HEK293 (cell line): ENCODE measurements at regions not wholly inside any gene's neighbourhood (a gene's known extent, or its start where the extent isn't known, plus 50 kb on each side); places are given as distances from the start of the nearest gene placed in this dataset.
A peak's percentile ranks its signal among the peaks of the same experiment; 100 is the strongest.

Source experiments
- CTCF ChIA-PET: fragments of 350-600 bp; formaldehyde crosslinking; extraction: SDS; loops from one replicate; lab custom pipeline; 2021; ENCODE audit warnings: antibody characterized with exemption; lab: Yijun Ruan, JAX
- POLR2A ChIA-PET: fragments of 300-600 bp; formaldehyde crosslinking; extraction: SDS; loops from one replicate; lab custom pipeline; 2020; ENCODE audit warnings: antibody characterized with exemption, inconsistent platforms; lab: Yijun Ruan, JAX
- H3K27ac ChIP-seq: fragments of 200-500 bp; sonication (Bioruptor generic); 2 replicates; pipeline ENCODE4 v1.5.1; 2014; ENCODE audit warnings: low read depth, low read length, control low read depth, inconsistent platforms; ENCODE audit errors: extremely low read depth
- H3K36me3 ChIP-seq, 2 experiments: fragments of 200-500 bp in 1 of 2; sonication (Bioruptor generic) in 1 of 2; 1 replicate in 1 of 2; 2 replicates in 1 of 2; pipeline ENCODE4 v1.5.1; 2014 to 2017; ENCODE audit warnings: inconsistent platforms in 2 of 2, low read length in 2 of 2; ENCODE audit not compliant: control insufficient read depth in 2 of 2, insufficient read depth in 1 of 2
- H3K4me1 ChIP-seq: fragments of 200-500 bp; sonication (Bioruptor generic); 2 replicates; pipeline ENCODE4 v1.5.1; 2014; ENCODE audit warnings: mild to moderate bottlenecking, low read length, inconsistent platforms; ENCODE audit not compliant: control insufficient read depth, insufficient read depth
- H3K4me3 ChIP-seq: 2 replicates; pipeline ENCODE4 v1.5.1; 2011; ENCODE audit warnings: low read depth, mild to moderate bottlenecking, control low read depth, low read length, moderate library complexity
- H3K9me3 ChIP-seq: fragments of 200-500 bp; sonication (Bioruptor generic); 2 replicates; pipeline ENCODE4 v1.5.1; 2014; ENCODE audit warnings: low read depth, low read length, inconsistent platforms; ENCODE audit not compliant: control insufficient read depth, insufficient read depth
- CTCF ChIP-seq: fragments of 450-650 bp; formaldehyde crosslinking; IDR thresholded peaks from 2 replicates; pipeline ENCODE4 v1.5.1; 2016; ENCODE audit warnings: missing biosample characterization, missing genetic modification characterization
- GLI2 ChIP-seq: fragments of 450-650 bp; formaldehyde crosslinking; IDR thresholded peaks from 2 replicates; pipeline ENCODE4; 2017; ENCODE audit warnings: missing biosample characterization, missing genetic modification characterization, low read depth, borderline replicate concordance
- KLF17 ChIP-seq: fragments of 450-650 bp; formaldehyde crosslinking; IDR thresholded peaks from 2 replicates; pipeline ENCODE4 v1.5.1; 2016; ENCODE audit warnings: missing biosample characterization, missing genetic modification characterization
- ZBTB20 ChIP-seq: fragments of 450-650 bp; formaldehyde crosslinking; IDR thresholded peaks from 2 replicates; pipeline ENCODE4 v1.5.1; 2016; ENCODE audit warnings: missing biosample characterization, missing genetic modification characterization
- ZNF112 ChIP-seq: fragments of 450-650 bp; formaldehyde crosslinking; IDR thresholded peaks from 2 replicates; pipeline ENCODE4 v1.5.0; 2017; ENCODE audit warnings: missing biosample characterization, missing genetic modification characterization
- ZNF146 ChIP-seq: fragments of 450-650 bp; formaldehyde crosslinking; IDR thresholded peaks from 2 replicates; pipeline ENCODE4 v1.5.1; 2016; ENCODE audit warnings: missing biosample characterization, missing genetic modification characterization
- ZNF174 ChIP-seq: fragments of 450-650 bp; formaldehyde crosslinking; IDR thresholded peaks from 2 replicates; pipeline ENCODE4 v1.5.0; 2017; ENCODE audit warnings: missing biosample characterization, mild to moderate bottlenecking, missing genetic modification characterization
- ZNF239 ChIP-seq: fragments of 450-650 bp; formaldehyde crosslinking; IDR thresholded peaks from 2 replicates; pipeline ENCODE4 v1.5.1; 2016; ENCODE audit warnings: missing biosample characterization, missing genetic modification characterization
- ZNF544 ChIP-seq: fragments of 450-650 bp; formaldehyde crosslinking; IDR thresholded peaks from 2 replicates; pipeline ENCODE4 v1.5.0; 2017; ENCODE audit warnings: missing biosample characterization, missing genetic modification characterization
- ZNF692 ChIP-seq: fragments of 450-650 bp; formaldehyde crosslinking; IDR thresholded peaks from 2 replicates; pipeline ENCODE4 v1.5.1; 2016; ENCODE audit warnings: missing biosample characterization, missing genetic modification characterization
- TF ChIP-seq, protein P1 (sequence below): fragments of 450-650 bp; formaldehyde crosslinking; IDR thresholded peaks from 2 replicates; pipeline ENCODE4 v1.5.1; 2016; ENCODE audit warnings: missing biosample characterization, missing genetic modification characterization
- TF ChIP-seq, protein P2 (sequence below): fragments of 450-650 bp; formaldehyde crosslinking; IDR thresholded peaks from 2 replicates; pipeline ENCODE4 v1.5.1; 2017; ENCODE audit warnings: missing biosample characterization, missing genetic modification characterization
- TF ChIP-seq, protein P3 (sequence below): fragments of 450-650 bp; formaldehyde crosslinking; conservative IDR thresholded peaks from 2 replicates; pipeline ENCODE4 v1.5.1; 2016; ENCODE audit warnings: low read depth, missing biosample characterization, missing genetic modification characterization

- TF ChIP-seq, protein P1, sequence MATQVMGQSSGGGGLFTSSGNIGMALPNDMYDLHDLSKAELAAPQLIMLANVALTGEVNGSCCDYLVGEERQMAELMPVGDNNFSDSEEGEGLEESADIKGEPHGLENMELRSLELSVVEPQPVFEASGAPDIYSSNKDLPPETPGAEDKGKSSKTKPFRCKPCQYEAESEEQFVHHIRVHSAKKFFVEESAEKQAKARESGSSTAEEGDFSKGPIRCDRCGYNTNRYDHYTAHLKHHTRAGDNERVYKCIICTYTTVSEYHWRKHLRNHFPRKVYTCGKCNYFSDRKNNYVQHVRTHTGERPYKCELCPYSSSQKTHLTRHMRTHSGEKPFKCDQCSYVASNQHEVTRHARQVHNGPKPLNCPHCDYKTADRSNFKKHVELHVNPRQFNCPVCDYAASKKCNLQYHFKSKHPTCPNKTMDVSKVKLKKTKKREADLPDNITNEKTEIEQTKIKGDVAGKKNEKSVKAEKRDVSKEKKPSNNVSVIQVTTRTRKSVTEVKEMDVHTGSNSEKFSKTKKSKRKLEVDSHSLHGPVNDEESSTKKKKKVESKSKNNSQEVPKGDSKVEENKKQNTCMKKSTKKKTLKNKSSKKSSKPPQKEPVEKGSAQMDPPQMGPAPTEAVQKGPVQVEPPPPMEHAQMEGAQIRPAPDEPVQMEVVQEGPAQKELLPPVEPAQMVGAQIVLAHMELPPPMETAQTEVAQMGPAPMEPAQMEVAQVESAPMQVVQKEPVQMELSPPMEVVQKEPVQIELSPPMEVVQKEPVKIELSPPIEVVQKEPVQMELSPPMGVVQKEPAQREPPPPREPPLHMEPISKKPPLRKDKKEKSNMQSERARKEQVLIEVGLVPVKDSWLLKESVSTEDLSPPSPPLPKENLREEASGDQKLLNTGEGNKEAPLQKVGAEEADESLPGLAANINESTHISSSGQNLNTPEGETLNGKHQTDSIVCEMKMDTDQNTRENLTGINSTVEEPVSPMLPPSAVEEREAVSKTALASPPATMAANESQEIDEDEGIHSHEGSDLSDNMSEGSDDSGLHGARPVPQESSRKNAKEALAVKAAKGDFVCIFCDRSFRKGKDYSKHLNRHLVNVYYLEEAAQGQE (tag by site-specific recombination), result no peak
- TF ChIP-seq CTCF (tag by site-specific recombination) (no peak), GLI2 (no peak), ZNF692 (no peak), ZNF174 (tag by site-specific recombination) (no peak), ZNF112 (tag by site-specific recombination) (no peak)
- TF ChIP-seq, protein P2, sequence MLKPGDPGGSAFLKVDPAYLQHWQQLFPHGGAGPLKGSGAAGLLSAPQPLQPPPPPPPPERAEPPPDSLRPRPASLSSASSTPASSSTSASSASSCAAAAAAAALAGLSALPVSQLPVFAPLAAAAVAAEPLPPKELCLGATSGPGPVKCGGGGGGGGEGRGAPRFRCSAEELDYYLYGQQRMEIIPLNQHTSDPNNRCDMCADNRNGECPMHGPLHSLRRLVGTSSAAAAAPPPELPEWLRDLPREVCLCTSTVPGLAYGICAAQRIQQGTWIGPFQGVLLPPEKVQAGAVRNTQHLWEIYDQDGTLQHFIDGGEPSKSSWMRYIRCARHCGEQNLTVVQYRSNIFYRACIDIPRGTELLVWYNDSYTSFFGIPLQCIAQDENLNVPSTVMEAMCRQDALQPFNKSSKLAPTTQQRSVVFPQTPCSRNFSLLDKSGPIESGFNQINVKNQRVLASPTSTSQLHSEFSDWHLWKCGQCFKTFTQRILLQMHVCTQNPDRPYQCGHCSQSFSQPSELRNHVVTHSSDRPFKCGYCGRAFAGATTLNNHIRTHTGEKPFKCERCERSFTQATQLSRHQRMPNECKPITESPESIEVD (tag by site-specific recombination), result no peak
- TF ChIP-seq, all 188 proteins: peak for 0
Measured at GRCh38 chr20:41848180-41848579, 230.0 kb upstream of the CHD6 start (continued).

GRCh38 chr20:41837669-41838224 is 219.6 kb upstream of the CHD6 start:
- POLR2A ChIA-PET, result no interaction called here

GRCh38 chr20:41833739-41834138 is 215.6 kb upstream of the CHD6 start:
- Histone ChIP-seq H3K4me3 (no peak overlapping the region), H3K27ac (no peak overlapping the region), H3K4me1 (no peaks in the 10 kb centered on the region), H3K36me3 (no peaks in the 10 kb centered on the region), H3K9me3 (no peaks in the 10 kb centered on the region)
- TF ChIP-seq ZNF239 (tag by site-specific recombination), result 0 out of 2 replicates have a peak, but pooled peaks have one; percentile 24
- TF ChIP-seq, protein P3, sequence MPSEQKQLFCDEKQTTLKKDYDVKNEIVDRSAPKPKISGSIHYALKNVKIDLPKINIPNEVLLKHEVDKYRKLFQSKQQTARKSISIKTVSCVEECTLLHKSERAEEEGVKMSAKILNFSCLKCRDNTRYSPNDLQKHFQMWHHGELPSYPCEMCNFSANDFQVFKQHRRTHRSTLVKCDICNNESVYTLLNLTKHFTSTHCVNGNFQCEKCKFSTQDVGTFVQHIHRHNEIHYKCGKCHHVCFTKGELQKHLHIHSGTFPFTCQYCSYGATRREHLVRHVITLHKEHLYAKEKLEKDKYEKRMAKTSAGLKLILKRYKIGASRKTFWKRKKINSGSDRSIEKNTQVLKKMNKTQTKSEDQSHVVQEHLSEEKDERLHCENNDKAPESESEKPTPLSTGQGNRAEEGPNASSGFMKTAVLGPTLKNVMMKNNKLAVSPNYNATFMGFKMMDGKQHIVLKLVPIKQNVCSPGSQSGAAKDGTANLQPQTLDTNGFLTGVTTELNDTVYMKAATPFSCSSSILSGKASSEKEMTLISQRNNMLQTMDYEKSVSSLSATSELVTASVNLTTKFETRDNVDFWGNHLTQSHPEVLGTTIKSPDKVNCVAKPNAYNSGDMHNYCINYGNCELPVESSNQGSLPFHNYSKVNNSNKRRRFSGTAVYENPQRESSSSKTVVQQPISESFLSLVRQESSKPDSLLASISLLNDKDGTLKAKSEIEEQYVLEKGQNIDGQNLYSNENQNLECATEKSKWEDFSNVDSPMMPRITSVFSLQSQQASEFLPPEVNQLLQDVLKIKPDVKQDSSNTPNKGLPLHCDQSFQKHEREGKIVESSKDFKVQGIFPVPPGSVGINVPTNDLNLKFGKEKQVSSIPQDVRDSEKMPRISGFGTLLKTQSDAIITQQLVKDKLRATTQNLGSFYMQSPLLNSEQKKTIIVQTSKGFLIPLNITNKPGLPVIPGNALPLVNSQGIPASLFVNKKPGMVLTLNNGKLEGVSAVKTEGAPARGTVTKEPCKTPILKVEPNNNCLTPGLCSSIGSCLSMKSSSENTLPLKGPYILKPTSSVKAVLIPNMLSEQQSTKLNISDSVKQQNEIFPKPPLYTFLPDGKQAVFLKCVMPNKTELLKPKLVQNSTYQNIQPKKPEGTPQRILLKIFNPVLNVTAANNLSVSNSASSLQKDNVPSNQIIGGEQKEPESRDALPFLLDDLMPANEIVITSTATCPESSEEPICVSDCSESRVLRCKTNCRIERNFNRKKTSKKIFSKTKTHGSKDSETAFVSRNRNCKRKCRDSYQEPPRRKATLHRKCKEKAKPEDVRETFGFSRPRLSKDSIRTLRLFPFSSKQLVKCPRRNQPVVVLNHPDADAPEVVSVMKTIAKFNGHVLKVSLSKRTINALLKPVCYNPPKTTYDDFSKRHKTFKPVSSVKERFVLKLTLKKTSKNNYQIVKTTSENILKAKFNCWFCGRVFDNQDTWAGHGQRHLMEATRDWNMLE (tag by site-specific recombination), result no peak
- CTCF ChIA-PET, result interaction anchor here (0.6 kb wide), 1 partner anchor 53 kb away, joined by 3 read pairs; no protein-coding TSS in a partner anchor
- POLR2A ChIA-PET, result no interaction called here

More at GRCh38 chr20:41837669-41838224, 219.6 kb upstream of the CHD6 start:
- TF ChIP-seq ZNF146 (no peak), KLF17 (tag by site-specific recombination) (no peak), ZBTB20 (no peak), ZNF544 (tag by site-specific recombination) (no peak)
- Histone ChIP-seq H3K9me3 (no peaks in the 10 kb centered on the region), H3K36me3 (no peaks in the 10 kb centered on the region), H3K27ac (no peak overlapping the region), H3K4me1 (no peaks in the 10 kb centered on the region), H3K4me3 (no peak overlapping the region)
- CTCF ChIA-PET, result interaction anchor here (1.0 kb wide), 1 partner anchor 100 kb away, joined by 5 read pairs; no protein-coding TSS in a partner anchor
